A673 (cell line): ENCODE measurements at regions not wholly inside any gene's neighbourhood (a gene's known extent, or its start where the extent isn't known, plus 50 kb on each side); places are given as distances from the start of the nearest gene placed in this dataset.

ENCODE experiments used
- BruUV-seq: library from RNA; stranded (reverse); fragments of 400-500 nt; replicated peaks from 2 replicates; lab custom pipeline; 2021; lab: Mats Ljungman, UMichigan
- CTCF ChIA-PET: fragments of 300-600 bp; sonication (Branson Sonifier 250); formaldehyde crosslinking; loops from one replicate; lab custom pipeline; 2022; ENCODE audit warnings: antibody characterized with exemption; lab: Charles Lee
- POLR2A ChIA-PET: fragments of 300-600 bp; sonication (Branson Sonifier 250); formaldehyde crosslinking; loops from one replicate; lab custom pipeline; 2022; ENCODE audit warnings: antibody characterized with exemption; ENCODE audit not compliant: low non-redundant PET; lab: Charles Lee
- DNase-seq: peaks from one replicate; pipeline ENCODE4 v3.0.0-alpha.2; 2015; ENCODE audit warnings: low spot score
- H3K27ac ChIP-seq: fragments of 200-600 bp; sonication (generic); 2 replicates; pipeline ENCODE4 v1.5.1; 2016; ENCODE audit warnings: mixed run types, low read depth, mild to moderate bottlenecking, mixed read lengths, antibody characterized with exemption, low read length; ENCODE audit not compliant: poor library complexity, severe bottlenecking
- H3K27me3 ChIP-seq: fragments of 200-600 bp; sonication (generic); replicated peaks from 2 replicates; pipeline ENCODE4 v1.6.1; 2017; ENCODE audit warnings: mixed run types, low read depth, mild to moderate bottlenecking, mixed read lengths, antibody characterized with exemption, low read length; ENCODE audit not compliant: insufficient read depth, poor library complexity
- H3K36me3 ChIP-seq: fragments of 200-600 bp; sonication (generic); 2 replicates; pipeline ENCODE4 v1.6.1; 2016; ENCODE audit warnings: mixed run types, mild to moderate bottlenecking, mixed read lengths, antibody characterized with exemption, low read length; ENCODE audit not compliant: insufficient read depth, poor library complexity, severe bottlenecking
- H3K4me1 ChIP-seq: fragments of 200-600 bp; sonication (generic); 2 replicates; pipeline ENCODE4 v1.6.1; 2017; ENCODE audit warnings: mixed run types, mild to moderate bottlenecking, mixed read lengths, antibody characterized with exemption, low read length; ENCODE audit not compliant: insufficient read depth, poor library complexity, severe bottlenecking
- H3K4me3 ChIP-seq: fragments of 200-600 bp; sonication (generic); 2 replicates; pipeline ENCODE4 v1.5.1; 2016; ENCODE audit warnings: low read depth, mixed run types, mild to moderate bottlenecking, mixed read lengths, low read length; ENCODE audit not compliant: poor library complexity, severe bottlenecking
- H3K9me3 ChIP-seq: fragments of 200-600 bp; sonication (generic); 2 replicates; pipeline ENCODE4 v1.6.1; 2016; ENCODE audit warnings: mixed run types, low read depth, mild to moderate bottlenecking, mixed read lengths, antibody characterized with exemption, low read length; ENCODE audit not compliant: poor library complexity, severe bottlenecking
- CTCF ChIP-seq: fragments of 300-800, 200-600 bp; sonication (generic); conservative IDR thresholded peaks from 2 replicates; pipeline ENCODE4 v1.5.1; 2017; ENCODE audit warnings: low read depth, mild to moderate bottlenecking, antibody characterized with exemption, low read length, moderate library complexity, mixed read lengths
- EZH2 ChIP-seq: fragments of 200-600 bp; sonication (generic); IDR thresholded peaks from 2 replicates; pipeline ENCODE4 v1.6.1; 2017; ENCODE audit warnings: borderline replicate concordance, low read depth, mild to moderate bottlenecking, mixed read lengths, antibody characterized with exemption, low read length; ENCODE audit not compliant: poor library complexity, severe bottlenecking
- intact Hi-C: fragments of 100-400 bp; cut with micrococcal nuclease; formaldehyde crosslinking; loops from one replicate; pipeline ENCODE4 v1.10.0; 2022; ENCODE audit not compliant: unreplicated experiment

- CTCF ChIA-PET, result no interaction called here
- Histone ChIP-seq H3K36me3 (no peaks in the 10 kb centered on the region), H3K4me3 (no peak overlapping the region), H3K27ac (no peak overlapping the region), H3K4me1 (no peaks in the 10 kb centered on the region), H3K27me3 (no peaks in the 10 kb centered on the region), H3K9me3 (no peaks in the 10 kb centered on the region)
- no peak for DNase-seq
- BruUV-seq, result no TSS peak
- intact Hi-C loops, result no loop called here
- TF ChIP-seq EZH2, result no peak
- TF ChIP-seq CTCF, result no peak
- POLR2A ChIA-PET, result no interaction called here
These were observed 224.4 kb upstream of the COPS8 start for GRCh38 chr2:236861196-236861875.

- Histone ChIP-seq H3K27me3 (no peaks in the 10 kb centered on the region), H3K9me3 (no peaks in the 10 kb centered on the region), H3K36me3 (no peaks in the 10 kb centered on the region), H3K27ac (no peak overlapping the region), H3K4me3 (no peak overlapping the region), H3K4me1 (no peaks in the 10 kb centered on the region)
- POLR2A ChIA-PET, result no interaction called here
- DNase-seq, result no peak
- BruUV-seq, result no TSS peak
- CTCF ChIA-PET, result no interaction called here
- TF ChIP-seq EZH2 (no peak), CTCF (no peak)
- intact Hi-C loops, result no loop called here
These were observed 223.7 kb upstream of the COPS8 start for GRCh38 chr2:236861944-236862343.

DNA sequence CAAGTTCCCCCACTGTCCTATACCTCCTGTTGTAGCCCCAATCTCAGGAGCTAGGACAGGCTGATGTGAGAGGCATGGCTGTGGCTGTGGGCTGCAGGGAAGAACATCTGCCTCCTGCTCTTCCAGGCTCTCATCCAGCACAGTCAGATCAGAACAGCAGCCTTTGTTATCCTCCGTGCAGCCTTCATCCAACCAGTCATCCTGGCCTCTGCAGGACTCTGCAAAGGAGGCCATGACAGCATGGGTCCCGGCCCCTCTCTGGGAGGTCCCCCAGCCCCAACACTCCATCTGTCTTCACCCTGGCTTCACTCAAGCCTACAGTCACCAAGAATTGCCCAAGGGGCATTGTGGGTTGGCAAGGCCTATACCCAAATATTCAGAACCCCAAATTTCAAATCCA, 223.2 kb upstream of the COPS8 start:
- no TSS peak for BruUV-seq
- no peak for DNase-seq
- no peak overlapping the region for H3K4me3 ChIP-seq
- no peaks in the 10 kb centered on the region for H3K36me3 ChIP-seq
- H3K27ac ChIP-seq, result no peak overlapping the region
- no peaks in the 10 kb centered on the region for H3K4me1 ChIP-seq
- H3K27me3 ChIP-seq, result no peaks in the 10 kb centered on the region
- intact Hi-C loops, result no loop called here
- ChIA-PET CTCF (no interaction called here), POLR2A (no interaction called here)
- no peaks in the 10 kb centered on the region for H3K9me3 ChIP-seq
- TF ChIP-seq CTCF (no peak), EZH2 (no peak)
